ENCODE measurements at regions not wholly inside any gene's neighbourhood (a gene's known extent, or its start where the extent isn't known, plus 50 kb on each side); places are given as distances from the start of the nearest gene placed in this dataset.

DNA sequence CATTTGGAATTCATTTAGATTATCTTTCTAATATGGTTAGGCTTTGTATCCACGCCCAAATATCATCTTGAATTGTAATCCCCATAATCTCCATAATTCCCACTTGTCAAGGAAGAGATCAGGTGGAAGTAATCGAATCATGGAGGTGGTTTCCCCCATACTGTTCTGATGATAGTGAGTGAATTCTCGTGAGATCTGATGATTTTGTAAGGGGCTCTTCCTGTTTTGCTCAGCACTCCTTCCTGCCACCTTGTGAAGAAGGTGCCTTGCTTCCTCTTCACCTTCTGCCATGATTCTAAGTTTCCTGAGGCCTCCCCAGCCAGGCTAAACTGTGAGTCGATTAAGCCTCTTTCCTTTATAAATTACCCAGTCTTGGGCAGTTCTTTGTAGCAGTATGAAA is 527.5 kb upstream of the ARRDC3 start:
- 43 to 51% (median 46%) methylated on average over 4 of the region's 4 CpGs for WGBS, 5 donors
- Histone ChIP-seq H3K36me3 (no peaks in the 10 kb centered on the region), H3K4me3 (no peak overlapping the region), H3K27me3 (replicated peaks in 1 of 7) (no peaks in the 10 kb centered on the region), H3K4me1 (no peaks in the 10 kb centered on the region), H3K27ac (no peak overlapping the region), H3K9me3 (no peaks in the 10 kb centered on the region)
- intact Hi-C loops (cut with DNase I; ENCODE audit: low total_unique reads), result no loop called here
- TF ChIP-seq POLR2A (IDR thresholded peaks at IDR 0.05), result no peak
- no peak for TF ChIP-seq POLR2AphosphoS5 (IDR thresholded peaks at IDR 0.05)
- TF ChIP-seq, protein P1, sequence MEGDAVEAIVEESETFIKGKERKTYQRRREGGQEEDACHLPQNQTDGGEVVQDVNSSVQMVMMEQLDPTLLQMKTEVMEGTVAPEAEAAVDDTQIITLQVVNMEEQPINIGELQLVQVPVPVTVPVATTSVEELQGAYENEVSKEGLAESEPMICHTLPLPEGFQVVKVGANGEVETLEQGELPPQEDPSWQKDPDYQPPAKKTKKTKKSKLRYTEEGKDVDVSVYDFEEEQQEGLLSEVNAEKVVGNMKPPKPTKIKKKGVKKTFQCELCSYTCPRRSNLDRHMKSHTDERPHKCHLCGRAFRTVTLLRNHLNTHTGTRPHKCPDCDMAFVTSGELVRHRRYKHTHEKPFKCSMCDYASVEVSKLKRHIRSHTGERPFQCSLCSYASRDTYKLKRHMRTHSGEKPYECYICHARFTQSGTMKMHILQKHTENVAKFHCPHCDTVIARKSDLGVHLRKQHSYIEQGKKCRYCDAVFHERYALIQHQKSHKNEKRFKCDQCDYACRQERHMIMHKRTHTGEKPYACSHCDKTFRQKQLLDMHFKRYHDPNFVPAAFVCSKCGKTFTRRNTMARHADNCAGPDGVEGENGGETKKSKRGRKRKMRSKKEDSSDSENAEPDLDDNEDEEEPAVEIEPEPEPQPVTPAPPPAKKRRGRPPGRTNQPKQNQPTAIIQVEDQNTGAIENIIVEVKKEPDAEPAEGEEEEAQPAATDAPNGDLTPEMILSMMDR (IDR thresholded peaks at IDR 0.05 in 8 of 11, conservative IDR thresholded peaks at IDR 0.05 in 3 of 11), result no peak
- no peak for DNase-seq

DNA sequence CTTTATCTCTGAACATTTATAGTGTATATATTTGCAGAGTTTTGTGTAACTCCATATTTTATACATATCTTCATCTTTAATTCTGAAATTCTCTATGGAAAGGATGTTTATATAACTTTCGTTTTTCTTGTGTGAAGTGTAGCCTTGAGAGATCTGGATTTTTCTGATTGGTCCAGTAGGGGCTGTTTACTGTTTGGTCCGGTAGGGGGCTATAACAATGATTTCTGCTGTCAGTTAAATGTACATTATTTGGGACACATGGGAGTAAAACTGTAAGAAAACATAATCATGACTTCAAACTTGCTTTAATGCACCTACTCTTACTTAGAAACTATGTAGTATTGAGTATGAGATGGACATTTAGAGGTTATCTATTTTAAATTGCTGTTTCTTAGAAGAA is 527.1 kb upstream of the ARRDC3 start:
- Histone ChIP-seq H3K4me1 (no peaks in the 10 kb centered on the region), H3K27ac (no peak overlapping the region), H3K4me3 (no peak overlapping the region), H3K9me3 (no peaks in the 10 kb centered on the region), H3K27me3 (replicated peaks in 1 of 7) (no peaks in the 10 kb centered on the region), H3K36me3 (no peaks in the 10 kb centered on the region)
- DNase-seq, result no peak
- 66 to 90% (median 78%) methylated on average over 2 of the region's 2 CpGs for WGBS, 5 donors
- intact Hi-C loops (cut with DNase I; ENCODE audit: low total_unique reads), result no loop called here
- TF ChIP-seq, protein P1 (IDR thresholded peaks at IDR 0.05 in 8 of 11, conservative IDR thresholded peaks at IDR 0.05 in 3 of 11), result no peak
- TF ChIP-seq POLR2A (IDR thresholded peaks at IDR 0.05) (no peak), POLR2AphosphoS5 (IDR thresholded peaks at IDR 0.05) (no peak)

DNA sequence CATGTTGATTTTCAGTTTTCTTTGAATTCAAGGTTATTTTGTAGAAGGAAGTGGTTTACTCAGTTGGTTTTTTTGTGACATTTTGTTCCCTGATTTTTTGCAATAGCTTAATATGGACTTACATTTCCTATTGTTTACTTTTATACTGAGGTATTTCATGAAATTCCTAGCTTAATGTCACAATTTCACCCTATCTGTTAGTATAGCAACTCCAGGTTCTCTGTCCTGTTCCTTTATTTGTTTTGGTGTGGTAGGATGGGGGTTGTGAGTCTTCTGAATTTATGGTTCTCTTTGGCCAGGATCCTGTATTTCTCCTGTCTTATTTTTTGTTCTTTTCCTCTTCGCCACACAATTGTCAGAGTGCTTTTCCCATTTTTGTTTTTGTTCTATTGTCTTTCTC is 523.4 kb upstream of the ARRDC3 start:
- H3K4me3 ChIP-seq, result no peak overlapping the region
- TF ChIP-seq, protein P1 (IDR thresholded peaks at IDR 0.05 in 8 of 11, conservative IDR thresholded peaks at IDR 0.05 in 3 of 11), result no peak
- TF ChIP-seq POLR2A (IDR thresholded peaks at IDR 0.05), result no peak
- no peak for TF ChIP-seq POLR2AphosphoS5 (IDR thresholded peaks at IDR 0.05)
- no peaks in the 10 kb centered on the region for H3K4me1 ChIP-seq
- no peak for DNase-seq
- H3K27ac ChIP-seq, result no peak overlapping the region
- intact Hi-C loops (cut with DNase I; ENCODE audit: low total_unique reads), result no loop called here
- 59 to 89% (median 78%) methylated on average over 1 of the region's 1 CpG for WGBS, 5 donors
- no peaks in the 10 kb centered on the region for H3K27me3 ChIP-seq (replicated peaks in 1 of 7)
- H3K36me3 ChIP-seq, result no peaks in the 10 kb centered on the region
- H3K9me3 ChIP-seq, result no peaks in the 10 kb centered on the region

DNA sequence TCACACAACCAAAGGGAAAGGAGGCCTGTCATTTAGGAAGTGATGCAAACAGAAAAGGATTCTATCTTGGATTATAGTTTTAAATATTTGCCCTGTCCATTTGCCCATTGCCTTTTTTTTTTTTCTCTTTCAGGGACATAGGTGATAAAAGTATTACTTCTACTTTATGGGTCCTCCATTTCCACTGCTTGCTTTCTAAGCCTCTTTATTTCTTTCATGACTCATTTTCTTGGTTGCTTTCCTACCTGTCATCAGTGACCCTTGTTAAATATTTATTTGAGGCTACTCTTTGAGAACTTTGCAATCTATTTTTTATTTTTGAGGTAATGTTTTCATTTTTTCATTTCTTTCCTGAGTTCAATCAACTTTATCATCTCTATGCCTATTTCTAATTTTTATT is 522.9 kb upstream of the ARRDC3 start:
- H3K27ac ChIP-seq, result no peak overlapping the region
- H3K4me1 ChIP-seq, result no peaks in the 10 kb centered on the region
- TF ChIP-seq POLR2AphosphoS5 (IDR thresholded peaks at IDR 0.05), result no peak
- TF ChIP-seq POLR2A (IDR thresholded peaks at IDR 0.05), result no peak
- TF ChIP-seq, protein P1 (IDR thresholded peaks at IDR 0.05 in 8 of 11, conservative IDR thresholded peaks at IDR 0.05 in 3 of 11), result no peak
- H3K9me3 ChIP-seq, result no peaks in the 10 kb centered on the region
- no peak overlapping the region for H3K4me3 ChIP-seq
- intact Hi-C loops (cut with DNase I; ENCODE audit: low total_unique reads), result no loop called here
- H3K27me3 ChIP-seq (replicated peaks in 1 of 7), result no peaks in the 10 kb centered on the region
- H3K36me3 ChIP-seq, result no peaks in the 10 kb centered on the region
- DNase-seq, result no peak

Measured in spleen (tissue), 11 donors.